GM12873 (cell line): ENCODE measurements at regions not wholly inside any gene's neighbourhood (a gene's known extent, or its start where the extent isn't known, plus 50 kb on each side); places are given as distances from the start of the nearest gene placed in this dataset.

Source experiments
- CTCF ChIP-seq: IDR thresholded peaks from 2 replicates; pipeline ENCODE4 v1.5.1; 2012; ENCODE audit warnings: low read depth, mild to moderate bottlenecking, moderate library complexity, low read length, control low read depth; ENCODE audit not compliant: insufficient read depth; ENCODE audit errors: missing control alignments

GRCh38 chr16:85465328-85466303 is 147.5 kb upstream of the GSE1 start:
- TF ChIP-seq CTCF = no peak

GRCh38 chr16:85466304-85466700 is 146.8 kb upstream of the GSE1 start:
- no peak for TF ChIP-seq CTCF

- no peak for TF ChIP-seq CTCF
These were observed 146.1 kb upstream of the GSE1 start for GRCh38 chr16:85466989-85467388.

GRCh38 chr16:85469929-85470590 is 143.1 kb upstream of the GSE1 start:
- TF ChIP-seq CTCF = no peak

- no peak for TF ChIP-seq CTCF
These were observed 142.2 kb upstream of the GSE1 start for GRCh38 chr16:85470873-85471272.

GRCh38 chr16:85471469-85472431 is 141.4 kb upstream of the GSE1 start:
- TF ChIP-seq CTCF = no peak

GRCh38 chr16:85472514-85472913 is 140.6 kb upstream of the GSE1 start:
- TF ChIP-seq CTCF = no peak
